HG02852 (cell line): ENCODE measurements at regions not wholly inside any gene's neighbourhood (a gene's known extent, or its start where the extent isn't known, plus 50 kb on each side); places are given as distances from the start of the nearest gene placed in this dataset.

Experiments
- ATAC-seq: cut with Tn5 transposase; IDR thresholded peaks from one replicate; pipeline ENCODE4 v1.9.1; 2021; ENCODE audit warnings: mild to moderate bottlenecking, moderate library complexity; ENCODE audit not compliant: unreplicated experiment

- no peak for ATAC-seq
These were observed 381.2 kb upstream of the MC4R start for GRCh38 chr18:60753753-60754152.

- no peak for ATAC-seq
These were observed 381.9 kb upstream of the MC4R start for GRCh38 chr18:60754413-60755009.

- ATAC-seq: no peak
These were observed 382.6 kb upstream of the MC4R start for GRCh38 chr18:60755134-60755533.

GRCh38 chr18:60775978-60776377, 403.4 kb upstream of the MC4R start:
- no peak for ATAC-seq

GRCh38 chr18:60784161-60784560, 411.6 kb upstream of the MC4R start:
- no peak for ATAC-seq

GRCh38 chr18:60794802-60795201, 422.2 kb upstream of the MC4R start:
- no peak for ATAC-seq

- no peak for ATAC-seq
These were observed 431.8 kb upstream of the MC4R start for GRCh38 chr18:60804415-60804814.

- no peak for ATAC-seq
These were observed 437.4 kb upstream of the MC4R start for GRCh38 chr18:60809937-60810336.

- ATAC-seq: no peak
These were observed 440.3 kb upstream of the MC4R start for GRCh38 chr18:60812921-60813320.

- no peak for ATAC-seq
These were observed 453.8 kb upstream of the MC4R start for GRCh38 chr18:60826346-60826745.

GRCh38 chr18:60831971-60832370, 459.4 kb upstream of the MC4R start:
- ATAC-seq: no peak

- ATAC-seq: no peak
These were observed 466.1 kb upstream of the MC4R start for GRCh38 chr18:60838677-60839076.

- ATAC-seq: no peak
These were observed 473.8 kb upstream of the MC4R start for GRCh38 chr18:60846396-60846795.

- ATAC-seq: no peak
These were observed 474.9 kb upstream of the MC4R start for GRCh38 chr18:60847517-60847916.

- no peak for ATAC-seq
These were observed 471.7 kb upstream of the CDH20 start for GRCh38 chr18:60861575-60861974.

GRCh38 chr18:60862988-60863387, 470.2 kb upstream of the CDH20 start:
- no peak for ATAC-seq

- ATAC-seq: no peak
These were observed 467.4 kb upstream of the CDH20 start for GRCh38 chr18:60865801-60866200.

GRCh38 chr18:60870261-60871153, 462.7 kb upstream of the CDH20 start:
- no peak for ATAC-seq

GRCh38 chr18:60872434-60872833, 460.8 kb upstream of the CDH20 start:
- ATAC-seq: no peak

GRCh38 chr18:60873708-60874107, 459.5 kb upstream of the CDH20 start:
- ATAC-seq: no peak

GRCh38 chr18:60875957-60876507, 457.2 kb upstream of the CDH20 start:
- no peak for ATAC-seq

GRCh38 chr18:60880184-60880583, 453.0 kb upstream of the CDH20 start:
- ATAC-seq: no peak
